BE2C (cell line): ENCODE measurements at regions not wholly inside any gene's neighbourhood (a gene's known extent, or its start where the extent isn't known, plus 50 kb on each side); places are given as distances from the start of the nearest gene placed in this dataset.

Source experiments
- DNase-seq: peaks from one replicate; pipeline ENCODE4 v3.0.0-alpha.2; 2020
- H3K27me3 ChIP-seq: fragments of 250-450 bp; sonication (Bioruptor Pico); 2 replicates; pipeline ENCODE4 v1.5.1; 2020; ENCODE audit warnings: mild to moderate bottlenecking
- H3K36me3 ChIP-seq: fragments of 250-450 bp; sonication (Bioruptor Pico); 2 replicates; pipeline ENCODE4 v1.5.1; 2020; ENCODE audit warnings: mild to moderate bottlenecking
- H3K4me1 ChIP-seq: fragments of 250-450 bp; sonication (Bioruptor Pico); 2 replicates; pipeline ENCODE4 v1.5.1; 2020
- H3K4me3 ChIP-seq: 2 replicates; pipeline ENCODE4 v1.5.1; 2011; ENCODE audit warnings: low read depth, low read length
- H3K9me3 ChIP-seq: fragments of 250-450 bp; sonication (Bioruptor Pico); 2 replicates; pipeline ENCODE4 v1.5.1; 2020
- TF ChIP-seq, protein P1 (sequence below): IDR thresholded peaks from 2 replicates; pipeline ENCODE4 v1.5.1; 2012; ENCODE audit warnings: mild to moderate bottlenecking, low read depth, low read length

GRCh38 chr3:64983583-64984359 lies 296.0 kb upstream of the ADAMTS9 start:
- Histone ChIP-seq H3K9me3 (no peaks in the 10 kb centered on the region), H3K4me1 (peaks cover 12% of the 10 kb centered on the region), H3K36me3 (no peaks in the 10 kb centered on the region), H3K4me3 (no peak overlapping the region), H3K27me3 (no peaks in the 10 kb centered on the region)
- peak; percentile 76 for DNase-seq
- TF ChIP-seq, protein P1, sequence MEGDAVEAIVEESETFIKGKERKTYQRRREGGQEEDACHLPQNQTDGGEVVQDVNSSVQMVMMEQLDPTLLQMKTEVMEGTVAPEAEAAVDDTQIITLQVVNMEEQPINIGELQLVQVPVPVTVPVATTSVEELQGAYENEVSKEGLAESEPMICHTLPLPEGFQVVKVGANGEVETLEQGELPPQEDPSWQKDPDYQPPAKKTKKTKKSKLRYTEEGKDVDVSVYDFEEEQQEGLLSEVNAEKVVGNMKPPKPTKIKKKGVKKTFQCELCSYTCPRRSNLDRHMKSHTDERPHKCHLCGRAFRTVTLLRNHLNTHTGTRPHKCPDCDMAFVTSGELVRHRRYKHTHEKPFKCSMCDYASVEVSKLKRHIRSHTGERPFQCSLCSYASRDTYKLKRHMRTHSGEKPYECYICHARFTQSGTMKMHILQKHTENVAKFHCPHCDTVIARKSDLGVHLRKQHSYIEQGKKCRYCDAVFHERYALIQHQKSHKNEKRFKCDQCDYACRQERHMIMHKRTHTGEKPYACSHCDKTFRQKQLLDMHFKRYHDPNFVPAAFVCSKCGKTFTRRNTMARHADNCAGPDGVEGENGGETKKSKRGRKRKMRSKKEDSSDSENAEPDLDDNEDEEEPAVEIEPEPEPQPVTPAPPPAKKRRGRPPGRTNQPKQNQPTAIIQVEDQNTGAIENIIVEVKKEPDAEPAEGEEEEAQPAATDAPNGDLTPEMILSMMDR: peak; percentile 43

DNA sequence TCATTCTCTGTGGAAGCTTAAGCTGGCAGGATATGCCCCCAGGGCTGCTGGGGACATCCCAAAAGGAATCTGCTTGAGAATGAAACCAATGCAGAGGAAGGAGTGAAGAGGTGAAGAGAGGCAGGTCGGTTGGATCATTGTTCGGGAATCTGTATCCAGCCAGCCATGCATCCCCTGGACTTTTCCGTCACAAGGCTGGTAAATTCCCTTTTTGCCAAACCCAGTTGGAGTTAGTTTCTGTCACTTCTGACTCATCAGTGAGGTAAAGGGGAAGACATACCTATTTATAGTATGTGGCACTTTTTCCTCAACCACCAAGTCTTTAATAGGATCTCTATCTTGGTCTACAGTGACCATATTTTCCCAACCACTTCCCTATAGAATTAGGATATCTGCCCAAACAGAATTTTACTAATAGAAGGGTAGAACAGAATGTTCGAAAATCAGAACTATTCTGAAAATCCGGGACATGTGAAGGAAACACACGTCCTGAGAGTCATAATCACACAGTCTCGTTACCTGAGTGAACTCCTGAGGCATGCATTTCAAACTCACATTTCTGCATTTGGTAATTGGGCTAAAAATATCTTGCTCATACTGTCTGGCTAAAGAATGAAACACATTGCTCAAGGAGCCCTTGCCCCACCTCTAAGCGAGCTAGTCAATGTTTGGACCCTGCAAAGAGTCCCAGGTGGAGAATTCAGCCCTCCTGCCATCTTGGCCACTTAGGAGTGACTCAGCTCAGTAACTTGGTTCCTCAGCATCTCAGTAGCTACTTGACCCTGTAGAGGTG lies 289.7 kb upstream of the ADAMTS9 start:
- Histone ChIP-seq H3K27me3 (no peaks in the 10 kb centered on the region), H3K36me3 (no peaks in the 10 kb centered on the region), H3K4me1 (no peaks in the 10 kb centered on the region), H3K4me3 (no peak overlapping the region), H3K9me3 (no peaks in the 10 kb centered on the region)
- TF ChIP-seq, protein P1: no peak
- no peak for DNase-seq

GRCh38 chr3:64976456-64976855 lies 288.7 kb upstream of the ADAMTS9 start:
- DNase-seq: no peak
- no peak overlapping the region for H3K4me3 ChIP-seq
- no peaks in the 10 kb centered on the region for H3K36me3 ChIP-seq
- TF ChIP-seq, protein P1: no peak
- no peaks in the 10 kb centered on the region for H3K27me3 ChIP-seq
- no peaks in the 10 kb centered on the region for H3K9me3 ChIP-seq
- peaks cover 3% of the 10 kb centered on the region; the same call in 1 of the 2 replicates for H3K4me1 ChIP-seq

DNA sequence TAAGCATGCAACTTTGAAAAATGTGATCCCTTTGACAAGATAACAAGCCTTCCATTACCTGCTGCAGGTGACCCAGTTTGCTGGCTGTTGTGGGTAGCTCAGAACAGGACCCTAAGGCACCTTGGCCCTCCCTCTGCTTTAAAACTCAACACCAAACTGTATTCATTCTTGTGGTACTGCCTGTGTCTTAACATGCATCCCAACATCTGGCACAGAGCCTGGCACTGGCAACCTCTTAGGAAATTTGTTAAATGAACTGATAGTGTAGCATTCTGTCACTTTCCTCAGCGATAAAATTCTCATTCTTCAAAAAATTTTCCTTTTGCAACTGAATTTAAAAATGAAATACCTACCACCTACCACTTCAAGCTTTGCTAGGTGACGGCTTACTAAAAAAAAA lies 287.3 kb upstream of the ADAMTS9 start:
- Histone ChIP-seq H3K36me3 (no peaks in the 10 kb centered on the region), H3K27me3 (no peaks in the 10 kb centered on the region), H3K4me1 (peaks cover 6% of the 10 kb centered on the region; the same call in 1 of the 2 replicates), H3K4me3 (no peak overlapping the region), H3K9me3 (no peaks in the 10 kb centered on the region)
- TF ChIP-seq, protein P1: no peak
- DNase-seq: no peak

DNA sequence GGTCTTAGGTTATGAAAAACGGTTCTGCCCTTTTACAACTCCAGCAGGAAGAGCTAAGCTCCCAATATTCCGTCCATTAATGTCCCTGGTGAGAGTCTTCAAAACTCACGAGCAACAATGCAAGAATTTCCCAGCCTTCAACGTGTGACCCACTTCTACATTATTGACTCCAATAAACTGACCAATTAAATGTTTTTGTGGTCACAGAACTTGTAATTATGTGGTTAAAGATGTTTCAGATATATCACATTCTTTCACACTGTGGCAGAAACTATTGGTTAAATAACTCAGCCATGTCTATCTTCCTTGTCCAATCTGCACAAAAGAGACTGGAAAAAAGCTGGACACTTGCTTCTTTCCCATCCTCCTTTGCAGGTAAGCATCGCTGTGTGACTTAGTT lies 286.6 kb upstream of the ADAMTS9 start:
- no peak for DNase-seq
- Histone ChIP-seq H3K4me3 (no peak overlapping the region), H3K9me3 (no peaks in the 10 kb centered on the region), H3K27me3 (no peaks in the 10 kb centered on the region), H3K4me1 (peaks cover 6% of the 10 kb centered on the region; the same call in 1 of the 2 replicates), H3K36me3 (no peaks in the 10 kb centered on the region)
- TF ChIP-seq, protein P1: no peak

DNA sequence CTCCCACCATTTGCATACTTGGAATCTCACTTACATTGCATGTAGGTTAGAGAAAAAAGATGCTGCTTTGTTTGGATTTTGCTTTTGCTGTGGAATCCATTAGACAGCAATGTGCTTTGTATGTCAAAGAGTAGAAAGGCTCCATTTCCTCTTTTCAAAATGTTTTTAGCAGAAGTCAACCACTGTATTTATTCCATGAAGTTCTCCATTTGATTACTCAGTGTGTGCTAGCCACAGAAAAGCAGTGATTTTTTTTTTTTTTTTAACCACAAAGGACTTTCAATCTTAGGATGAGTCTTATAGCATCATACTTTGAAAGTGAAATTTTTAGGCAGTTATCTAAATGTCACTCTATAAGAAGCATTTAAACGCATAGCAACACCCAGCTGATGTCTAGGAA lies 285.0 kb upstream of the ADAMTS9 start:
- no peaks in the 10 kb centered on the region for H3K36me3 ChIP-seq
- no peaks in the 10 kb centered on the region for H3K27me3 ChIP-seq
- DNase-seq: no peak
- H3K4me1 ChIP-seq: peaks cover 6% of the 10 kb centered on the region; the same call in 1 of the 2 replicates
- H3K4me3 ChIP-seq: no peak overlapping the region
- TF ChIP-seq, protein P1: no peak
- H3K9me3 ChIP-seq: no peaks in the 10 kb centered on the region
